ENCODE measurements at regions not wholly inside any gene's neighbourhood (a gene's known extent, or its start where the extent isn't known, plus 50 kb on each side); places are given as distances from the start of the nearest gene placed in this dataset.

GRCh38 chr2:136645236-136645828, 120.0 kb upstream of the THSD7B start:
- no peak overlapping the region for H3K4me3 ChIP-seq (replicated peaks; ENCODE audit: low read depth, low read length)
- DNase-seq (ENCODE audit: extremely low read depth, low read depth): no peak
- no peak for TF ChIP-seq CTCF (IDR thresholded peaks at IDR 0.05; ENCODE audit: low read depth, low read length, missing control alignments)

GRCh38 chr2:136639651-136640050, 125.7 kb upstream of the THSD7B start:
- H3K4me3 ChIP-seq (replicated peaks; ENCODE audit: low read depth, low read length): no peak overlapping the region
- DNase-seq (ENCODE audit: extremely low read depth, low read depth): no peak
- no peak for TF ChIP-seq CTCF (IDR thresholded peaks at IDR 0.05; ENCODE audit: low read depth, low read length, missing control alignments)

DNA sequence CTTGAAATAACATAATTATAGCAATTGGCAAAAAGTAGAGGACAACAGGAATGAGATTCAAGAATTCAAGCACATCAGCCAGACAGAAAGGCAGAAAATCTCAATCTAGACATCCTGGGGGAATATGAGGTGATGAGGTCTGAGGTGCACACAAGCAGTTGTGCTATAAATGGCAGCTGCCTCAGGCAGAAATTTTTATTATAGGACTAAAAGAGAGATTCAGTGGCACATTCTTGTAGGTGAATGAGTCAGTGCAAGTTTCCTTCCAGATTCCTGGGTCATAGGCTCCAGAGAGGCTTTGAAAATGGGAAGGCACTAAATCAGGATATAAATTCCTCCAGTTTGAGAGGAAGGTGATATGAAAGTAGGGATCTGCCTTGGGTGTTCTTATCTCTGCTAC, 127.2 kb upstream of the THSD7B start:
- DNase-seq (ENCODE audit: extremely low read depth, low read depth): no peak
- no peak overlapping the region for H3K4me3 ChIP-seq (replicated peaks; ENCODE audit: low read depth, low read length)

GRCh38 chr2:136637402-136637801, 127.9 kb upstream of the THSD7B start:
- no peak overlapping the region for H3K4me3 ChIP-seq (replicated peaks; ENCODE audit: low read depth, low read length)
- no peak for DNase-seq (ENCODE audit: extremely low read depth, low read depth)
- no peak for TF ChIP-seq CTCF (IDR thresholded peaks at IDR 0.05; ENCODE audit: low read depth, low read length, missing control alignments)

More for the DNA sequence above, 127.2 kb upstream of the THSD7B start:
- no peak for TF ChIP-seq CTCF (IDR thresholded peaks at IDR 0.05; ENCODE audit: low read depth, low read length, missing control alignments)

- H3K4me3 ChIP-seq (replicated peaks; ENCODE audit: low read depth, low read length): no peak overlapping the region
- DNase-seq (ENCODE audit: extremely low read depth, low read depth): no peak
- no peak for TF ChIP-seq CTCF (IDR thresholded peaks at IDR 0.05; ENCODE audit: low read depth, low read length, missing control alignments)
Observed at GRCh38 chr2:136628490-136628889, 136.9 kb upstream of the THSD7B start.

GRCh38 chr2:136613096-136613495, 152.2 kb upstream of the THSD7B start:
- DNase-seq (ENCODE audit: extremely low read depth, low read depth): no peak
- H3K4me3 ChIP-seq (replicated peaks; ENCODE audit: low read depth, low read length): no peak overlapping the region
- no peak for TF ChIP-seq CTCF (IDR thresholded peaks at IDR 0.05; ENCODE audit: low read depth, low read length, missing control alignments)

DNA sequence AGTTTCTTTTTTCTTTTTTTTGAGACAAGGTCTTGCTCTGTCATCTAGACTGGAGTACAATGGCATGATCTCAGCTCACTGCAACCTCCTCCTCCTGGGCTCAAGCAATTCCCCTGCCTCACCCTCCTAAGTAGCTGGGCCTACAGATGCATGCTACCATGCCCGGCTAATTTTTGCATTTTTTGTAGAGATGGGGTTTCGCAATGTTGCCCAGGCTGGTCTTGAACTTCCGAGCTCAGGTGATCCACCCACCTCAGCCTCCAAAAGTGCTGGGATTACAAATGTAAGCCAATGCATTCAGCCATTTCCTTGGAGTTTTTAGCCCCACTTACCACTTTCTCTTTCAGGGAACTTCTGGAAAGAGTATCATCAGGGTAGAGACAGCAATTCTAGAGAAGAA, 153.3 kb upstream of the THSD7B start:
- TF ChIP-seq CTCF (IDR thresholded peaks at IDR 0.05; ENCODE audit: low read depth, low read length, missing control alignments): no peak
- no peak overlapping the region for H3K4me3 ChIP-seq (replicated peaks; ENCODE audit: low read depth, low read length)
- no peak for DNase-seq (ENCODE audit: extremely low read depth, low read depth)

Measured in HFF-Myc (cell line).